ENCODE measurements at regions not wholly inside any gene's neighbourhood (a gene's known extent, or its start where the extent isn't known, plus 50 kb on each side); places are given as distances from the start of the nearest gene placed in this dataset.

DNA sequence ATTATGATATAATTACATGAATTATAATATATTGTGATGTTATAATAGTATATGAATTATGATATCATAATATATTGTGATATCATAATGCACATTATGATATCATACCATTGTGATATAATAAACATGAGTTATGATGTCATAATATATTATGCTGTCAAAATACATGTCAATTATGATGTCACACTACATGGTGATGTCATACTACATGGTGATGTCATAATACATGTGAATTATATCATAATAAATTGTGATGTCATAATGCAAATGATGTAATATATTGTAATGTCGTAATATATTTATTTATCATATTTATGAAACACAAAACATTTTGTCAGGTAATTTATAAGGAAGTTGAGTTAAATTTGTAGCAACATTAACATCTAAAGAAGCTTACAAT is 1950.1 kb downstream of the TP53TG3F start:
- Histone ChIP-seq H3K36me3 (ENCODE audit: control insufficient read depth in 2 of 2, extremely low read depth in 1 of 2, insufficient read depth in 2 of 2, low read length in 2 of 2) (no peaks in the 10 kb centered on the region), H3K9me1 (ENCODE audit: control insufficient read depth, extremely low read depth, insufficient read depth, low read length) (no peaks in the 10 kb centered on the region), H3K9me3 (ENCODE audit: control insufficient read depth, low read depth, low read length) (no peaks in the 10 kb centered on the region), H2AFZ (ENCODE audit: control insufficient read depth, low read length) (no peak overlapping the region), H4K20me1 (ENCODE audit: control insufficient read depth, extremely low read depth, insufficient read depth, low read length) (no peaks in the 10 kb centered on the region), H3K4me3 (ENCODE audit: control insufficient read depth in 2 of 3, extremely low read depth in 1 of 3, insufficient read depth in 2 of 3, low read depth in 1 of 3, low read length in 3 of 3) (no peak overlapping the region), H3K79me2 (ENCODE audit: control insufficient read depth, insufficient read depth, low read length) (no peaks in the 10 kb centered on the region), H3K9ac (ENCODE audit: control insufficient read depth, extremely low read depth, insufficient read depth, low read length) (no peak overlapping the region), H3K27ac (ENCODE audit: control insufficient read depth, insufficient read depth, low read length) (no peak overlapping the region), H3K4me1 (ENCODE audit: control insufficient read depth, extremely low read depth, insufficient read depth, low read length) (no peaks in the 10 kb centered on the region), H3K27me3 (ENCODE audit: control insufficient read depth, extremely low read depth, insufficient read depth, low read length) (no peaks in the 10 kb centered on the region), H3K4me2 (ENCODE audit: control insufficient read depth, extremely low read depth, insufficient read depth, low read depth, low read length) (no peak overlapping the region)
- TF ChIP-seq, protein P1, sequence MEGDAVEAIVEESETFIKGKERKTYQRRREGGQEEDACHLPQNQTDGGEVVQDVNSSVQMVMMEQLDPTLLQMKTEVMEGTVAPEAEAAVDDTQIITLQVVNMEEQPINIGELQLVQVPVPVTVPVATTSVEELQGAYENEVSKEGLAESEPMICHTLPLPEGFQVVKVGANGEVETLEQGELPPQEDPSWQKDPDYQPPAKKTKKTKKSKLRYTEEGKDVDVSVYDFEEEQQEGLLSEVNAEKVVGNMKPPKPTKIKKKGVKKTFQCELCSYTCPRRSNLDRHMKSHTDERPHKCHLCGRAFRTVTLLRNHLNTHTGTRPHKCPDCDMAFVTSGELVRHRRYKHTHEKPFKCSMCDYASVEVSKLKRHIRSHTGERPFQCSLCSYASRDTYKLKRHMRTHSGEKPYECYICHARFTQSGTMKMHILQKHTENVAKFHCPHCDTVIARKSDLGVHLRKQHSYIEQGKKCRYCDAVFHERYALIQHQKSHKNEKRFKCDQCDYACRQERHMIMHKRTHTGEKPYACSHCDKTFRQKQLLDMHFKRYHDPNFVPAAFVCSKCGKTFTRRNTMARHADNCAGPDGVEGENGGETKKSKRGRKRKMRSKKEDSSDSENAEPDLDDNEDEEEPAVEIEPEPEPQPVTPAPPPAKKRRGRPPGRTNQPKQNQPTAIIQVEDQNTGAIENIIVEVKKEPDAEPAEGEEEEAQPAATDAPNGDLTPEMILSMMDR (optimal IDR thresholded peaks at IDR 0.05 in 1 of 3, IDR thresholded peaks at IDR 0.05 in 1 of 3, conservative IDR thresholded peaks at IDR 0.05 in 1 of 3; ENCODE audit: extremely low read depth in 1 of 3, insufficient read depth in 2 of 3, low read length in 3 of 3), result no peak
- dilution Hi-C loops (cut with MboI; ENCODE audit: extremely low pct_ligation_motif_present, low sequenced_read_pairs), result no loop called here
- FAIRE-seq (no peak), DNase-seq (ENCODE audit: low read depth, low spot score) (no peak)

DNA sequence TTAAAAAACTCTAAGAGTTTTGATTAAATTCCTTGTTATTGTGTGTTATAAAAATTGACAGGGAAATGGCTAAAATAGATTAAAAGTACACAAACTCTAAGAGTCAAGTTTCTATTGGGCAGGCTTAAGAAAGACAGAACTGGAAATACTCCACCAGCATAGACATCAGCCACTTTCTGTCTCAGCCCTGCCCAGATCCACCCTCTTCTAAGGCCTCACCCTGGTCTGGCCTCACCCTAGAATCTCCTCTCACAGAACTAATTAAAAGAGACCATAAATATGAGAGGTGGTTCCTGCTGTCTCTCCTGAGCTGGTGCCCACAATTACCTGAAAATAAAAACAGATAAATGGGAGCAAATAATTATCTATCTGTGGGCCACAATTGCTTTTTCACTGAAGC is 1951.0 kb downstream of the TP53TG3F start:
- Histone ChIP-seq H3K79me2 (ENCODE audit: control insufficient read depth, insufficient read depth, low read length) (no peaks in the 10 kb centered on the region), H3K36me3 (ENCODE audit: control insufficient read depth in 2 of 2, extremely low read depth in 1 of 2, insufficient read depth in 2 of 2, low read length in 2 of 2) (no peaks in the 10 kb centered on the region), H4K20me1 (ENCODE audit: control insufficient read depth, extremely low read depth, insufficient read depth, low read length) (no peaks in the 10 kb centered on the region), H3K9ac (ENCODE audit: control insufficient read depth, extremely low read depth, insufficient read depth, low read length) (no peak overlapping the region), H3K4me1 (ENCODE audit: control insufficient read depth, extremely low read depth, insufficient read depth, low read length) (no peaks in the 10 kb centered on the region), H3K4me3 (ENCODE audit: control insufficient read depth in 2 of 3, extremely low read depth in 1 of 3, insufficient read depth in 2 of 3, low read depth in 1 of 3, low read length in 3 of 3) (no peak overlapping the region), H3K9me1 (ENCODE audit: control insufficient read depth, extremely low read depth, insufficient read depth, low read length) (no peaks in the 10 kb centered on the region), H2AFZ (ENCODE audit: control insufficient read depth, low read length) (no peak overlapping the region), H3K27me3 (ENCODE audit: control insufficient read depth, extremely low read depth, insufficient read depth, low read length) (no peaks in the 10 kb centered on the region), H3K4me2 (ENCODE audit: control insufficient read depth, extremely low read depth, insufficient read depth, low read depth, low read length) (no peak overlapping the region), H3K27ac (ENCODE audit: control insufficient read depth, insufficient read depth, low read length) (no peak overlapping the region), H3K9me3 (ENCODE audit: control insufficient read depth, low read depth, low read length) (no peaks in the 10 kb centered on the region)
- dilution Hi-C loops (cut with MboI; ENCODE audit: extremely low pct_ligation_motif_present, low sequenced_read_pairs), result no loop called here
- no peak for TF ChIP-seq EZH2 (IDR thresholded peaks at IDR 0.05; ENCODE audit: low read length)
- TF ChIP-seq, protein P1 (optimal IDR thresholded peaks at IDR 0.05 in 1 of 3, IDR thresholded peaks at IDR 0.05 in 1 of 3, conservative IDR thresholded peaks at IDR 0.05 in 1 of 3; ENCODE audit: extremely low read depth in 1 of 3, insufficient read depth in 2 of 3, low read length in 3 of 3), result no peak
- DNase-seq (ENCODE audit: low read depth, low spot score) (no peak), FAIRE-seq (no peak)

Data from keratinocyte (primary cell).